GM21447 (cell line): ENCODE measurements at regions not wholly inside any gene's neighbourhood (a gene's known extent, or its start where the extent isn't known, plus 50 kb on each side); places are given as distances from the start of the nearest gene placed in this dataset.
"Not testable (repeated sequence)": the region's sequence is repeated elsewhere in the genome, so short reads cannot be mapped to it uniquely, and the experiment has no call there.

Experiments used
- ATAC-seq: cut with Tn5 transposase; IDR thresholded peaks from one replicate; pipeline ENCODE4 v1.9.1; 2021; ENCODE audit not compliant: unreplicated experiment

DNA sequence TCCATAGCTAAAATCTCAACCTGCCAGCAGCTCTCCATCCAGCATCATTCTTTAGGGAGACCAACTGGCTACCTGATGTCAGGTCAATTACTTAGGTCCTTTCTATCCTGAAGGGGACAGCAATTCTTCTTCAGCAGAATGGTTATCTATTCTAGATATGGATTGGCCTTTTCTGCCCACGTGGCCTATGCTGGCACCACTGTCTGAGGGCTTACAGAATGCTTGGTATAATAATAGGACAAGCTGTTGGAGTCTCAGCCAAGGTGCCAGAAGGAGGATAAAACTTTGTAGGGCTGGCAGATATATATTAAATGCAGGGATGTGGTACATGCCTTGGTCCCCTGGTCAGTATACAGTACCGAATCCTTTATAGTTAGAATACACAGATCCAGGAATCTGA lies 89.8 kb upstream of the C1GALT1C1 start:
- no peak for ATAC-seq

- no peak for ATAC-seq
Measured at GRCh38 chrX:120718969-120719368, 89.1 kb upstream of the C1GALT1C1 start.

DNA sequence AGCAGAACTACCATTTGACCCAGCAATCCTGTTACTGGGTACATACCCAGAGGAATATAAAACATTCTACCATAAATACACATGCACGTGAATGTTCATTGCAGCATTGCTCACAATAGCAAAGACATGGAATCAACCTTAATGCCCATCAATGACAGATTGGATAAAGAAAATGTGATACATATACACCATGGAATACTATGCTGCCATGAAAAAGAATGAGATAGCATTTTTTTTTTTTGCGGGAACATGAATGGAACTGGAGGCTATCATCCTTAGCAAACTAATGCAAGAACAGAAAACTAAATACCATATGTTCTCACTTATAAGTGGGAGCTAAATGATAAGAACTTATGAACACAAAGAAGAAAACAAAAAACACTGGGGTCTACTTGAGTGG lies 72.5 kb upstream of the C1GALT1C1 start:
- not testable (repeated sequence) for ATAC-seq

GRCh38 chrX:120697053-120697452 lies 67.2 kb upstream of the C1GALT1C1 start:
- peak; percentile 81 for ATAC-seq

DNA sequence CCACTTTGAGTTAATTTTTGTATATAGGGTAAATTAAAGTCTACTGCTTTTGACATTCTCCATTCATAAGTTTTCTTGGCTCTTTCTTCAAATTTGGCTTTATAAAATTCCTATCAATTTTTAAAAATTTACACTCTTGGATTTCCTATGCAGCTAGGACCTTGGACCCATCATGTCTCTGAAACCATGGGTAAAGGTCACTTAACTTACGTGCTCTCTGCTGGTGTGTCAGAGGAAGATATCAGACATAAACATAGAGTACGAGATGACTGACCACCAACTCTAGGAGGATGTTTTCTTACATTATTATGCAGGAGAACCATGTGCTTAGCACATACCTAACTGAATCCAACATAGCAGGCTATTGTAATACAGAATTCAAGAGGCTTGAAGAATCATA lies 62.5 kb upstream of the C1GALT1C1 start:
- ATAC-seq: no peak

DNA sequence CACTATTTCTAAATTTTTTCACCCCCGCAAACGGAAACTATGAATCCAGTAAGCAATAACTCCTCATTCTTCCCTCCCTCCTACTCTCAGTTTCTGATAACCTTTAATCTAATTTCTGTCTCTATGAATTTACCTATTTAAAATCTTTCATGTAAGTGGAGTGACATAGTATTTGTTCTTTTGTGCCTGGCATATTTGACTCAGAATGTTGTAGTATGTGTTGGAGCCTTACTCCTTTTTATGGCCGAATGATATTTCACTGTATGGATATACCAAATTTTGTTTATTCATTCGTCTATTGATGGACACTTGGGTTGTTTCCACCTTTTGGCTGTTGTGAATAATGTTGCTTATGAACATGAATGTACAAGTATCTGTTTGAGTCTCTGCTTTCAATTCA lies 61.1 kb upstream of the C1GALT1C1 start:
- no peak for ATAC-seq

DNA sequence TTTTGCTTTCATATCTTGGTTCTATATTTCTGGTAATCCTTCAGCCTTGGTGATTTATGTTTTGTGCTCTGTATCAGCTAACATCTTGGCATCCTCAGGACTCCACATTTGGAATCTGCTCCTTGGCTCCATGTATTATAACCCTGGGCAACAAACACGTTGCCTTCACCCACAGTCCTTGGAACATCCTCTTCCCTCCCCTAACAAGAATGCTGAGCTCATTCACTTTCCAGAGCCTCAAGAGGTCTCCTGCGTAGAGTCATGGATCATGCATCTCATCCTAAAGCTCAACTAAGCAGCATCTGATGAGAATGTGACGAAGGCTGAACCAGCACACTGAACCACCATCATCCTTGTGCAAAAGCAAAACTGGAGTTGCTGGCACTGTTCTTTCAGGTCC lies 60.5 kb upstream of the C1GALT1C1 start:
- ATAC-seq: no peak

DNA sequence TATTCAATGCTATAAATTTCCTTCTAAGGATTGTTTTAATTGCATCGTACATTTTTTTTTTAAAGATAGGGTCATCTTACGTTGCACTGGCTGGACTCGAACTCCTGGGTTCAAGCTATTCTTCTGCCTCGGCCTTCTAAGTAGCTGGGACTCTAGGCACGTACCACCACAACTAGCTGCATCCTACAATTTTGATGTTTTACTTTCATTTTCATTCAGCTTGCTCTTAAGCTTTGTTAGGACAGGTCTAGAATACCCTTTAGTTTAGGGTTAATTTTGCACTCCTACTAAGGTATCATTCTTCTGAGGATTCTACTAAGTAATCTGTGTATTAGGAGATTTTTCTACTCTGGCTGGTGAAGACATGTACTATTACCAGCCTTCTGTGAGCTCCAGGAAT lies 50.2 kb upstream of the C1GALT1C1 start:
- ATAC-seq: no peak
